Astrocyte (in vitro differentiated cells and primary cell): ENCODE measurements at regions not wholly inside any gene's neighbourhood (a gene's known extent, or its start where the extent isn't known, plus 50 kb on each side); places are given as distances from the start of the nearest gene placed in this dataset.
A peak's percentile ranks its signal among the peaks of the same experiment; 100 is the strongest.

Experiments used
- DNase-seq: peaks from one replicate; pipeline ENCODE4 v3.0.0-alpha.2; 2010; ENCODE audit warnings: low read depth
- FAIRE-seq: peaks from 2 replicates; lab custom pipeline; 2011; peaks lifted over from hg19 to GRCh38; lab: Jason Lieb, UNC
- H2AFZ ChIP-seq: 2 replicates; pipeline ENCODE4 v1.6.0; 2012; ENCODE audit warnings: low read depth, low read length, inconsistent platforms
- H3K27ac ChIP-seq: 2 replicates; pipeline ENCODE4 v1.5.1; 2011; ENCODE audit warnings: low read depth, low read length, inconsistent platforms
- H3K27me3 ChIP-seq: 2 replicates; pipeline ENCODE4 v1.6.0; 2011; ENCODE audit warnings: low read length, inconsistent platforms; ENCODE audit not compliant: insufficient read depth
- H3K36me3 ChIP-seq: 2 replicates; pipeline ENCODE4 v1.5.1; 2011; ENCODE audit warnings: low read length, inconsistent platforms; ENCODE audit not compliant: insufficient read depth
- H3K4me1 ChIP-seq: 2 replicates; pipeline ENCODE4 v1.5.1; 2011; ENCODE audit warnings: low read length, inconsistent platforms; ENCODE audit not compliant: insufficient read depth
- H3K4me2 ChIP-seq: 2 replicates; pipeline ENCODE4 v1.6.0; 2012; ENCODE audit warnings: low read length, inconsistent platforms
- H3K4me3 ChIP-seq: 2 replicates; pipeline ENCODE4 v1.5.1; 2011; ENCODE audit warnings: low read depth, mild to moderate bottlenecking, low read length, inconsistent platforms; ENCODE audit not compliant: insufficient read depth
- H3K79me2 ChIP-seq: 2 replicates; pipeline ENCODE4 v1.6.0; 2012; ENCODE audit warnings: mild to moderate bottlenecking, low read length, inconsistent platforms; ENCODE audit not compliant: insufficient read depth
- H3K9ac ChIP-seq: 2 replicates; pipeline ENCODE4 v1.6.0; 2012; ENCODE audit warnings: mild to moderate bottlenecking, low read length, inconsistent platforms
- H3K9me3 ChIP-seq: 2 replicates; pipeline ENCODE4 v1.5.1; 2012; ENCODE audit warnings: low read depth, mild to moderate bottlenecking, low read length, inconsistent platforms; ENCODE audit not compliant: insufficient read depth
- H4K20me1 ChIP-seq: 2 replicates; pipeline ENCODE4 v1.6.0; 2012; ENCODE audit warnings: low read length, inconsistent platforms; ENCODE audit not compliant: insufficient read depth
- H3K27ac Mint-ChIP-seq: one replicate; pipeline ENCODE4 v1.8.0; 2021; ENCODE audit warnings: mild to moderate bottlenecking, mixed read lengths; ENCODE audit not compliant: unreplicated experiment
- H3K27me3 Mint-ChIP-seq: one replicate; pipeline ENCODE4 v1.8.0; 2021; ENCODE audit warnings: low read depth, mixed read lengths; ENCODE audit not compliant: unreplicated experiment
- H3K36me3 Mint-ChIP-seq: one replicate; pipeline ENCODE4 v1.8.0; 2021; ENCODE audit warnings: low read depth, mixed read lengths; ENCODE audit not compliant: unreplicated experiment
- H3K4me1 Mint-ChIP-seq: one replicate; pipeline ENCODE4 v1.8.0; 2021; ENCODE audit warnings: low read depth, mixed read lengths; ENCODE audit not compliant: unreplicated experiment
- H3K4me3 Mint-ChIP-seq: one replicate; pipeline ENCODE4 v1.8.0; 2021; ENCODE audit warnings: mild to moderate bottlenecking, moderate library complexity, mixed read lengths; ENCODE audit not compliant: unreplicated experiment
- H3K9me3 Mint-ChIP-seq: one replicate; pipeline ENCODE4 v1.8.0; 2021; ENCODE audit warnings: mild to moderate bottlenecking, mixed read lengths; ENCODE audit not compliant: unreplicated experiment
- CTCF ChIP-seq: IDR thresholded peaks from 2 replicates; pipeline ENCODE4 v1.5.1; 2011; ENCODE audit warnings: low read depth, mild to moderate bottlenecking, inconsistent platforms, low read length, moderate library complexity; ENCODE audit not compliant: insufficient read depth
- EZH2 ChIP-seq: IDR thresholded peaks from 2 replicates; pipeline ENCODE4 v1.6.1; 2012; ENCODE audit warnings: mild to moderate bottlenecking, low read length, inconsistent platforms; ENCODE audit not compliant: insufficient read depth

- DNase-seq (no peak), FAIRE-seq (no peak)
- Mint-ChIP-seq H3K27ac (no peak overlapping the region), H3K36me3 (no peaks in the 10 kb centered on the region), H3K27me3 (no peaks in the 10 kb centered on the region), H3K9me3 (no peaks in the 10 kb centered on the region), H3K4me1 (peaks cover 17% of the 10 kb centered on the region), H3K4me3 (no peak overlapping the region)
- H3K27me3 ChIP-seq = no peaks in the 10 kb centered on the region
- no peaks in the 10 kb centered on the region for H3K9me3 ChIP-seq
- TF ChIP-seq EZH2 (no peak), CTCF (no peak)
- no peak overlapping the region for H3K27ac ChIP-seq
- no peak overlapping the region for H3K4me3 ChIP-seq
- no peak overlapping the region for H3K9ac ChIP-seq
- H3K4me1 ChIP-seq = no peaks in the 10 kb centered on the region
- H2AFZ ChIP-seq = no peak overlapping the region
- no peaks in the 10 kb centered on the region for H4K20me1 ChIP-seq
- no peaks in the 10 kb centered on the region for H3K36me3 ChIP-seq
- H3K79me2 ChIP-seq = no peaks in the 10 kb centered on the region
- no peak overlapping the region for H3K4me2 ChIP-seq
Measured at GRCh38 chr4:108533876-108534275, 86.5 kb upstream of the RPL34 start.

GRCh38 chr4:108533245-108533844, 87.0 kb upstream of the RPL34 start:
- Histone ChIP-seq H3K4me1 (no peaks in the 10 kb centered on the region), H2AFZ (no peak overlapping the region), H3K27me3 (no peaks in the 10 kb centered on the region), H3K9ac (no peak overlapping the region), H4K20me1 (no peaks in the 10 kb centered on the region), H3K79me2 (no peaks in the 10 kb centered on the region), H3K36me3 (no peaks in the 10 kb centered on the region), H3K27ac (no peak overlapping the region), H3K4me3 (no peak overlapping the region), H3K4me2 (no peak overlapping the region), H3K9me3 (no peaks in the 10 kb centered on the region)
- TF ChIP-seq CTCF (no peak), EZH2 (no peak)
- Mint-ChIP-seq H3K9me3 (no peaks in the 10 kb centered on the region), H3K27me3 (no peaks in the 10 kb centered on the region), H3K4me1 (peaks cover 17% of the 10 kb centered on the region), H3K36me3 (no peaks in the 10 kb centered on the region), H3K4me3 (peak overlapping the region; percentile 28), H3K27ac (no peak overlapping the region)
- DNase-seq = peak; percentile 6
- no peak for FAIRE-seq

GRCh38 chr4:108532738-108533137, 87.6 kb upstream of the RPL34 start:
- Histone ChIP-seq H2AFZ (no peak overlapping the region), H3K27me3 (no peaks in the 10 kb centered on the region), H3K79me2 (no peaks in the 10 kb centered on the region), H3K36me3 (no peaks in the 10 kb centered on the region), H3K27ac (no peak overlapping the region), H3K4me2 (no peak overlapping the region), H3K9ac (no peak overlapping the region), H3K4me1 (no peaks in the 10 kb centered on the region), H3K4me3 (no peak overlapping the region), H3K9me3 (no peaks in the 10 kb centered on the region), H4K20me1 (no peaks in the 10 kb centered on the region)
- DNase-seq (no peak), FAIRE-seq (no peak)
- Mint-ChIP-seq H3K27me3 (no peaks in the 10 kb centered on the region), H3K4me3 (no peak overlapping the region), H3K27ac (no peak overlapping the region), H3K9me3 (no peaks in the 10 kb centered on the region), H3K4me1 (peaks cover 17% of the 10 kb centered on the region), H3K36me3 (no peaks in the 10 kb centered on the region)
- TF ChIP-seq CTCF (no peak), EZH2 (no peak)
